Pancreas (tissue), 10 donors: ENCODE measurements at regions not wholly inside any gene's neighbourhood (a gene's known extent, or its start where the extent isn't known, plus 50 kb on each side); places are given as distances from the start of the nearest gene placed in this dataset.

Source experiments
- ATAC-seq, 4 donors: fragments of 200-7000 bp; cut with Tn5 transposase; one replicate each; pipeline versions ENCODE4 v1.8.0 to v1.9.1; 2020; ENCODE audit warnings: mild to moderate bottlenecking in 4 of 4, moderate library complexity in 4 of 4
- DNase-seq, 6 donors: peaks; one replicate each; pipeline ENCODE4 v3.0.0-alpha.2; 2020
- FAIRE-seq: peaks from 2 replicates; lab custom pipeline; 2012; peaks lifted over from hg19 to GRCh38; lab: Jason Lieb, UNC
- H3K27ac ChIP-seq, 4 donors: fragments of 200-600 bp; sonication (generic); 1 replicate in 3 of 4; 2 replicates in 1 of 4; pipeline versions ENCODE4 v1.5.0 to v1.8.0; 2020
- H3K27me3 ChIP-seq, 4 donors: fragments of 200-600 bp; one replicate each; pipeline ENCODE4 v1.8.0; 2021
- H3K36me3 ChIP-seq, 3 donors: fragments of 200-600 bp; sonication (generic) in 1 of 3; one replicate each; pipeline versions ENCODE4 v1.5.0 to v1.8.0; 2020 to 2021
- H3K4me1 ChIP-seq, 3 donors: fragments of 200-600 bp; one replicate each; pipeline ENCODE4 v1.8.0; 2021
- H3K4me3 ChIP-seq, 4 donors: fragments of 200-600 bp; sonication (generic) in 2 of 4; one replicate each; pipeline versions ENCODE4 v1.5.0 to v1.8.0; 2020 to 2021
- H3K9me3 ChIP-seq, 4 donors: fragments of 200-600 bp; one replicate each; pipeline ENCODE4 v1.8.0; 2021
- WGBS, 2 donors: extraction: QIAGEN DNeasy Blood & Tissue Kit; methylation state at CpG; one replicate each; pipeline ENCODE4 v1.1.7; 2013; 5-methylcytosine and 5-hydroxymethylcytosine counted together
- intact Hi-C, 3 donors: fragments of 100-400 bp; cut with DNase I; formaldehyde crosslinking; loops; one replicate each; pipeline versions ENCODE4 v1.11.1 to v1.14.2; 2022
- TF ChIP-seq, protein P1 (sequence below), 4 donors: fragments of 200-600 bp; sonication (generic) in 3 of 4; IDR thresholded peaks; one replicate each; pipeline versions ENCODE4 v1.5.0 to v1.8.0; 2021; ENCODE audit warnings: antibody characterized with exemption in 4 of 4
- donor health status: healthy with polysubstance abuse.
- donor health status: DM: no; HTN: no; CAD: no; lungs with moderate emphysema.
- donor health status: DM: no; HTN: no; CAD: no.
- donor health status: control.
- donor health status: control.
- donor health status: Bipolar disorder and iron deficiency.
- donor health status: DM: yes; HTN: yes; CAD: no.
- donor health status: DM: no; HTN: no; CAD: no.
- donor health status: DM: no; HTN: no; CAD: no.
- donor health status: DM: yes; HTN: yes; CAD: no.

DNA sequence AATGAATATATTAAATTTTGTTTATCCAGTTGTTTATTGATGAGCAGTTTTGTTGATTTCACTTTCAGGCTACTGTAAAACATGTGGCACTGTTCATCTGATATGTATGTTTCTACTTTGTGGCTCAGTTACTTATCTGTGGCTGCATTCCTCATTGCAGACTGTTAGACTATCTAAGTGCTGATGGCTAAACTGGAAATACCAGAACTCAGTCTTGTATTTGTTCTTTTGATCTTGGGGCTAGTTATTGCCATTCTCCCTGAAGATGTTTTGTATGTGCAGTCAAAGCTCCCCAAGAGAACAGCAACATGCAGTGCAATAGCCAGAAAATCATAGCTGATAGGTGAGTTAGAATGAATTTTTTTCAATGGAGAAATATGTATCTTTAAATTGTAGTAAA is 162.2 kb downstream of the GADD45G start:
- Histone ChIP-seq H3K36me3 (no peaks in the 10 kb centered on the region), H3K27ac (no peak overlapping the region), H3K9me3 (no peaks in the 10 kb centered on the region), H3K27me3 (no peaks in the 10 kb centered on the region), H3K4me1 (no peaks in the 10 kb centered on the region), H3K4me3 (no peak overlapping the region)
- ATAC-seq = no peak
- intact Hi-C loops = no loop called here
- no peak for DNase-seq
- TF ChIP-seq, protein P1, sequence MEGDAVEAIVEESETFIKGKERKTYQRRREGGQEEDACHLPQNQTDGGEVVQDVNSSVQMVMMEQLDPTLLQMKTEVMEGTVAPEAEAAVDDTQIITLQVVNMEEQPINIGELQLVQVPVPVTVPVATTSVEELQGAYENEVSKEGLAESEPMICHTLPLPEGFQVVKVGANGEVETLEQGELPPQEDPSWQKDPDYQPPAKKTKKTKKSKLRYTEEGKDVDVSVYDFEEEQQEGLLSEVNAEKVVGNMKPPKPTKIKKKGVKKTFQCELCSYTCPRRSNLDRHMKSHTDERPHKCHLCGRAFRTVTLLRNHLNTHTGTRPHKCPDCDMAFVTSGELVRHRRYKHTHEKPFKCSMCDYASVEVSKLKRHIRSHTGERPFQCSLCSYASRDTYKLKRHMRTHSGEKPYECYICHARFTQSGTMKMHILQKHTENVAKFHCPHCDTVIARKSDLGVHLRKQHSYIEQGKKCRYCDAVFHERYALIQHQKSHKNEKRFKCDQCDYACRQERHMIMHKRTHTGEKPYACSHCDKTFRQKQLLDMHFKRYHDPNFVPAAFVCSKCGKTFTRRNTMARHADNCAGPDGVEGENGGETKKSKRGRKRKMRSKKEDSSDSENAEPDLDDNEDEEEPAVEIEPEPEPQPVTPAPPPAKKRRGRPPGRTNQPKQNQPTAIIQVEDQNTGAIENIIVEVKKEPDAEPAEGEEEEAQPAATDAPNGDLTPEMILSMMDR (IDR thresholded peaks at IDR 0.05) = no peak
- FAIRE-seq = no peak

DNA sequence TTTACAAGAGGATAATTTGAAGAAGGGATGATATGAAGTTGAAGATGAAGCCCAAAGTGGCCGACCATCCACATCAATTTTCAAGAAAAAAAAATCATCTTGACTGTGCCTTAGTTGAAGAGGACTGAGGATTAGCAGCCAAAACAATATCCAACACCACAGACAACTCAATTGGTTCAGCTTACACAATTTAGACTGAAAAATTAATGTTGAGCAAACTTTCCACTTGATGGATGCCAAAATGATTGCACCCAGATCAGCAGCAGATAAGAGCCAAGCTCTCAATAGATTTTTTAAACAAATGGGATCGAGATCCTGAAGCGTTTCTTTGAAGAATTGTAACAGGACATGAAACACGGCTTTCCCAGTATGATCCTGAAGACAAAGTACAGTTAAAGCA is 163.2 kb downstream of the GADD45G start:
- ATAC-seq = no peak
- TF ChIP-seq, protein P1 (IDR thresholded peaks at IDR 0.05) = no peak
- Histone ChIP-seq H3K36me3 (no peaks in the 10 kb centered on the region), H3K27ac (no peak overlapping the region), H3K4me1 (no peaks in the 10 kb centered on the region), H3K9me3 (no peaks in the 10 kb centered on the region), H3K27me3 (no peaks in the 10 kb centered on the region), H3K4me3 (no peak overlapping the region)
- DNase-seq = no peak
- 46 to 55% methylated on average over 4 of the region's 4 CpGs for WGBS, 2 donors
- no peak for FAIRE-seq
- intact Hi-C loops = no loop called here

DNA sequence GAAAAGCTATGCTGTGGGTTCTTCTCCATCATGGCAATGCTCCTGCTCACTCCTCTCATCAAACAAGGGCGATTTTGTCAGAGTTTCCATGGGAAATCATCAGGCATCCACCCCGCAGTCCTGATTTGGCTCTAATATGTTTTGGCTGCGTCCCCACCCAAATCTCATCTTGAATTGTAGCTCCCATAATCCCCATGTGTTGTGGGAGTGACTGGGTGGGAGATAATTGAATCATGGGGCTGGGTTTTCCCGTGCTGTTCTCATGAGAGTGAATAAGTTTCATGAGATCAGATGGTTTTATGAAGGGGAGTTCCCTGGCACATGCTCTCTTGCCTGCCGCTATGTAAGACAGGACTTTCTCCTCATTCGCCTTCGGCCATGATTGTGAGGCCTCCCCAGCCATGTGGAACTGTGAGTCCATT is 163.8 kb downstream of the GADD45G start:
- TF ChIP-seq, protein P1 (IDR thresholded peaks at IDR 0.05) = no peak
- no peak for FAIRE-seq
- Histone ChIP-seq H3K4me1 (no peaks in the 10 kb centered on the region), H3K27me3 (no peaks in the 10 kb centered on the region), H3K4me3 (no peak overlapping the region), H3K9me3 (no peaks in the 10 kb centered on the region), H3K36me3 (no peaks in the 10 kb centered on the region), H3K27ac (no peak overlapping the region)
- WGBS, 2 donors = 87 to 88% methylated on average over 7 of the region's 7 CpGs
- no peak for DNase-seq
- intact Hi-C loops = no loop called here
- no peak for ATAC-seq

DNA sequence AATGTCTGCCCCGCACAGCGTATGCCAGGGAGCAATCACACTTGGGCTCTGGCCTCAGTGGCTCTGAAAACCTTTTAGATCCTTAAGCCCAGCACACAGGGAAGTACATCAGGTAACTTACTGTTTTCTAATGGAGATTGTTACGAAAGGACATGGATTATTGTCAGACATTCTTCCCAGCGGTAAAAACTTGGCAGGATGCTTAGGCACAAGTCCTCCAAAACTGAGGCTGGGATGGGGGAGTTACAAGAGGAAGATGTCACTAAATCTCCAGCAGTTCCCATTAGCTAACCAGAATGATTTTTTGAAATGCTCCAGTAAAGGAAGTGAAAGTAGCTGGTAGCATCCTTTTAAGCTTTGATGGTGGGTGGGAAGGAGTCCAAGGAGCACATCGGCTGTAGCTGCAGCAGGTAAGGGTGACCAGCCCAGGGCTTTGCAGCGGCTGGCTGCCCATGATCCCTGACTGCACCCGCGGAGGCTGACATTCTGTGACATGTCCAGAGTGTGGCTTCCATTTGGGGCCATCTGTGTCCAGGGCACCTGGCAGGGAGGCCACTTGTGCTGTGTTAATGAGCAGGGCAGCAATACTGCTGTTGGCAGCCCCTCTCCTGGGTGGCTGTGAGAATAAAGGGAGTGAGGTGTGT is 165.8 kb downstream of the GADD45G start:
- intact Hi-C loops = no loop called here
- ATAC-seq (peak in 1 of 4 donors; percentile 48), DNase-seq (no peak), FAIRE-seq (no peak)
- no peak overlapping the region for H3K4me3 ChIP-seq
- TF ChIP-seq, protein P1 (IDR thresholded peaks at IDR 0.05) = no peak
- no peaks in the 10 kb centered on the region for H3K36me3 ChIP-seq
- 78 to 84% methylated on average over 8 of the region's 8 CpGs for WGBS, 2 donors
- no peaks in the 10 kb centered on the region for H3K27me3 ChIP-seq
- H3K27ac ChIP-seq = no peak overlapping the region
- no peaks in the 10 kb centered on the region for H3K9me3 ChIP-seq
- H3K4me1 ChIP-seq = no peaks in the 10 kb centered on the region

DNA sequence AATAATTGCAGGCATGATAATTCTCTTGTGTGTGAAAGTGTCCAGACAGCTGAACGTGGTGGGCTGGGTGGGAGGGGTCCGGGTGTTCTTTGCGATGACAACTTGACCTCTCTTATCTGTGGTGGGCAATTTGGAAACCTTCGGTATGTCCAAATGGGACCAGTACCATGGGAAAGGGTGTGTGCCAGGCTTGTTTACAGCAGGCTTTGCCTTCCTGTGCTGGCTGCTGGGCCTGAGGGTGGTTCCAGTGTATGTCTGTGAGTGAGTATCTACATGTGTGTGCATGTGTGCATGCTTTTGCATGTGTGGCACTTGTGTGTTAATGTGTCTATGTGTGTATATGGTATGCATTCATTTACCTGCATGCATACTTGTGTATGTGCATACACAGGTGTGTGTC is 166.4 kb downstream of the GADD45G start:
- no peaks in the 10 kb centered on the region for H3K27me3 ChIP-seq
- no peak for DNase-seq
- intact Hi-C loops = no loop called here
- H3K27ac ChIP-seq = no peak overlapping the region
- TF ChIP-seq, protein P1 (IDR thresholded peaks at IDR 0.05) = no peak
- no peak overlapping the region for H3K4me3 ChIP-seq
- no peaks in the 10 kb centered on the region for H3K9me3 ChIP-seq
- WGBS, 2 donors = 47% methylated on average over 4 of the region's 4 CpGs
- no peak for ATAC-seq
- H3K4me1 ChIP-seq = no peaks in the 10 kb centered on the region
- no peaks in the 10 kb centered on the region for H3K36me3 ChIP-seq
- FAIRE-seq = no peak
